GM12878 (cell line): ENCODE measurements at regions not wholly inside any gene's neighbourhood (a gene's known extent, or its start where the extent isn't known, plus 50 kb on each side); places are given as distances from the start of the nearest gene placed in this dataset.

Experiments used
- ATAC-seq: fragments of 200-7000 bp; cut with Tn5 transposase; 3 replicates; pipeline ENCODE4 v1.9.1; 2020; ENCODE audit warnings: mild to moderate bottlenecking, moderate library complexity
- BruUV-seq: library from RNA; stranded (reverse); fragments of 400-500 nt; replicated peaks from 2 replicates; lab custom pipeline; 2021; lab: Mats Ljungman, UMichigan
- CTCF ChIA-PET: fragments of 300-600 bp; sonication (Branson Sonifier 250); formaldehyde crosslinking; extraction: SDS; loops from one replicate; lab custom pipeline; 2021; ENCODE audit warnings: inconsistent platforms; lab: Yijun Ruan, JAX
- POLR2A ChIA-PET: fragments of 350-600 bp; formaldehyde crosslinking; extraction: SDS; loops from one replicate; lab custom pipeline; 2021; ENCODE audit warnings: inconsistent platforms; lab: Charles Lee
- RAD21 ChIA-PET: fragments of 300-600 bp; sonication (Branson Sonifier 250); formaldehyde crosslinking; loops from one replicate; lab custom pipeline; 2023; ENCODE audit warnings: antibody characterized with exemption; ENCODE audit not compliant: unreplicated experiment; lab: Charles Lee
- SMC1A ChIA-PET: fragments of 300-600 bp; sonication (Branson Sonifier 250); formaldehyde crosslinking; loops from one replicate; lab custom pipeline; 2023; ENCODE audit not compliant: unreplicated experiment, uncharacterized antibody; lab: Charles Lee
- DNase-seq: peaks from one replicate; pipeline ENCODE4 v3.0.0-alpha.2; 2011; ENCODE audit warnings: low read depth, low spot score
- FAIRE-seq: peaks from 3 replicates; lab custom pipeline; 2011; peaks lifted over from hg19 to GRCh38; lab: Jason Lieb, UNC
- H2AFZ ChIP-seq: 2 replicates; pipeline ENCODE4 v1.6.0; 2011; ENCODE audit warnings: low read depth, low read length, control low read depth; ENCODE audit not compliant: control insufficient read depth
- H3K27ac ChIP-seq: 2 replicates; pipeline ENCODE4 v1.5.1; 2011; ENCODE audit warnings: control low read depth; ENCODE audit not compliant: control insufficient read depth, insufficient read depth
- H3K27me3 ChIP-seq, 2 experiments: replicated peaks in 1 of 2; 2 replicates each; pipeline versions ENCODE4 v1.6.0 to v1.6.1; 2011; ENCODE audit warnings: low read length in 1 of 2; ENCODE audit not compliant: control insufficient read depth in 2 of 2, insufficient read depth in 2 of 2
- H3K36me3 ChIP-seq, 2 experiments: 2 replicates each; pipeline ENCODE4 v1.5.1; 2011; ENCODE audit warnings: low read length in 1 of 2; ENCODE audit not compliant: control insufficient read depth in 2 of 2, insufficient read depth in 2 of 2
- H3K4me1 ChIP-seq: 2 replicates; pipeline ENCODE4 v1.6.1; 2011; ENCODE audit warnings: mild to moderate bottlenecking, low read length, moderate library complexity, mixed read lengths; ENCODE audit not compliant: control insufficient read depth, insufficient read depth
- H3K4me2 ChIP-seq: 2 replicates; pipeline ENCODE4 v1.6.0; 2011; ENCODE audit warnings: control low read depth; ENCODE audit not compliant: control insufficient read depth, insufficient read depth
- H3K4me3 ChIP-seq: fragments of 200-600 bp; sonication (generic); 2 replicates; pipeline ENCODE4 v1.5.1; 2016
- H3K79me2 ChIP-seq: 2 replicates; pipeline ENCODE4 v1.6.0; 2011; ENCODE audit warnings: low read length; ENCODE audit not compliant: control insufficient read depth, insufficient read depth
- H3K9ac ChIP-seq: 2 replicates; pipeline ENCODE4 v1.8.0; 2011; ENCODE audit warnings: low read length, control low read depth, mixed read lengths; ENCODE audit not compliant: control insufficient read depth, insufficient read depth
- H3K9me3 ChIP-seq: replicated peaks from 3 replicates; pipeline ENCODE4 v1.5.1; 2011; ENCODE audit warnings: mild to moderate bottlenecking, low read length; ENCODE audit not compliant: control insufficient read depth, insufficient read depth
- H4K20me1 ChIP-seq: 2 replicates; pipeline ENCODE4 v1.6.0; 2011; ENCODE audit not compliant: control insufficient read depth, insufficient read depth
- ATF7 ChIP-seq: fragments of 450-650 bp; IDR thresholded peaks from 2 replicates; pipeline ENCODE4 v1.6.1; 2016; ENCODE audit warnings: low read depth, mild to moderate bottlenecking
- ESRRA ChIP-seq: IDR thresholded peaks from 2 replicates; pipeline ENCODE4 v1.6.1; 2012; ENCODE audit warnings: mild to moderate bottlenecking, low read length, improper control_type of control experiment
- ETV6 ChIP-seq, 2 experiments: fragments of 450-650 bp in 1 of 2; IDR thresholded peaks in 1 of 2; conservative IDR thresholded peaks in 1 of 2; 2 replicates each; pipeline ENCODE4 v1.6.1; 2014; ENCODE audit warnings: antibody characterized with exemption in 1 of 2, borderline replicate concordance in 1 of 2, low read depth in 1 of 2, mild to moderate bottlenecking in 1 of 2, moderate library complexity in 1 of 2
- HDAC2 ChIP-seq: fragments of 200-600 bp; sonication (generic); IDR thresholded peaks from 2 replicates; pipeline ENCODE4 v1.6.1; 2017
- MYB ChIP-seq: fragments of 150-350 bp; IDR thresholded peaks from 2 replicates; pipeline ENCODE4 v1.6.1; 2014; ENCODE audit warnings: mild to moderate bottlenecking, low read depth, low read length, borderline replicate concordance
- TARDBP ChIP-seq: IDR thresholded peaks from 2 replicates; pipeline ENCODE4 v1.6.1; 2016; ENCODE audit warnings: borderline replicate concordance
- ZNF207 ChIP-seq: fragments of 450-650 bp; IDR thresholded peaks from 2 replicates; pipeline ENCODE4 v1.6.1; 2014; ENCODE audit warnings: antibody characterized with exemption, mild to moderate bottlenecking, borderline replicate concordance
- ZNF217 ChIP-seq: fragments of 450-650 bp; IDR thresholded peaks from 2 replicates; pipeline ENCODE4 v1.6.1; 2017; ENCODE audit warnings: antibody characterized with exemption, mild to moderate bottlenecking
- ZNF24 ChIP-seq: fragments of 450-650 bp; IDR thresholded peaks from 2 replicates; pipeline ENCODE4 v1.6.1; 2017; ENCODE audit warnings: antibody characterized with exemption, mild to moderate bottlenecking
- WGBS: methylation state at CpG from one replicate; pipeline ENCODE4 v1.1.6; 2016; ENCODE audit warnings: low lambda C conversion rate; ENCODE audit not compliant: insufficient replicate concordance, insufficient coverage; ENCODE audit errors: missing lambda C conversion rate; 5-methylcytosine and 5-hydroxymethylcytosine counted together
- in situ Hi-C: fragments of 300-500 bp; cut with MboI; formaldehyde crosslinking; loops from 9 replicates; pipeline ENCODE4 v1.14.3; 2018; ENCODE audit warnings: mixed read lengths
- intact Hi-C: fragments of 100-400 bp; cut with micrococcal nuclease; formaldehyde crosslinking; loops from one replicate; pipeline ENCODE4 v1.14.2; 2022; ENCODE audit not compliant: unreplicated experiment
- TF ChIP-seq, protein P1 (sequence below): fragments of 450-650 bp; IDR thresholded peaks from 2 replicates; pipeline ENCODE4 v1.6.1; 2017; ENCODE audit warnings: mild to moderate bottlenecking, moderate library complexity
- TF ChIP-seq, protein P2 (sequence below): IDR thresholded peaks from 2 replicates; pipeline ENCODE4 v1.6.1; 2012; ENCODE audit warnings: low read length, inconsistent platforms

DNA sequence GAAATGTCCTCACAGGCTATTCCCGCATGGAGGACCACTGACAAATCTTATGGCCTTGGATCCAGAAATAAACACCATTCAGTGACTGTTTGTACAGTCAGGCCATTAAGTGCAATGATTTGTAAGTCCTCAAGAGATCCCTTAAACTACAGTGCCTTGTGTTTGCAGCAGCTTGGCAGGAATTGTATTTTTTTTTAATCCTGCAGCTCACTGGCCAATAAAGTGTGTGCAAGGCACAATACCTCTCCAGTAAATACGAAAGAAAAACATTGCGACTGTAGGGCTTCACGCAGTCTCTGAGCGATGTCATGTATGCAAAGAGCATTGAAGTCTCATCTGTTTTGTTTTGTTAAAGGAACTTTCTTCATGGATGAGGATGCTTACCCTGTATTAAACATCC is 74.2 kb upstream of the TUSC1 start:
- no peak for DNase-seq
- Histone ChIP-seq H3K9ac (no peak overlapping the region), H3K27me3 (no peaks in the 10 kb centered on the region), H3K4me1 (no peaks in the 10 kb centered on the region), H2AFZ (no peak overlapping the region), H3K27ac (no peak overlapping the region), H3K36me3 (no peaks in the 10 kb centered on the region), H3K9me3 (no peaks in the 10 kb centered on the region), H3K4me2 (no peak overlapping the region), H4K20me1 (no peaks in the 10 kb centered on the region), H3K4me3 (no peak overlapping the region), H3K79me2 (no peaks in the 10 kb centered on the region)
- ATAC-seq: no peak
- 70% methylated on average over 5 of the region's 5 CpGs for WGBS
- FAIRE-seq: no peak
- ChIA-PET POLR2A (no interaction called here), CTCF (no interaction called here), RAD21 (no interaction called here), SMC1A (no interaction called here)
- no TSS peak for BruUV-seq
- intact Hi-C loops (no loop called here), in situ Hi-C loops (no loop called here)
- TF ChIP-seq MYB (no peak), TARDBP (no peak), ESRRA (no peak), HDAC2 (no peak)

DNA sequence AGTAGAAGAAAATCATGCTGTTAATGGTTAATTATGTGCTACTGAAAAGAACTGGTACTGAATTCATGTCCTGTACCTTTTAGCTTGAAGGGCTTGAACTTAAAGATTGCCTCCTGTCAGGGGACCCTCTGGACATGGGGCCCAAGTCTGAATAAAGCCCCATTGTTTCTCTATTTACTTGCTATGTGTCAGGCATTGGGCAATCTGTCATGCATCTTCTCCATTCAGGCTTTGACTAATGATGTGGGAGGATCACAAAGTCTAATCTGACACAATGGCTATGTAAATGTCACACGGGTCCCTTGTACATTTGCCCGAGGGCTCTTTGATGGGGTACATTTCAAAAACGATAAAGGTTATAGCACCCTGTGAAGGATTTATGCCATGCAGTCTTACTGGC is 64.0 kb upstream of the TUSC1 start:
- in situ Hi-C loops (no loop called here), intact Hi-C loops (no loop called here)
- no peak overlapping the region for H3K4me3 ChIP-seq
- no peak overlapping the region for H3K4me2 ChIP-seq
- RAD21 ChIA-PET: no interaction called here
- no peaks in the 10 kb centered on the region for H3K4me1 ChIP-seq
- H3K79me2 ChIP-seq: no peaks in the 10 kb centered on the region
- no peak overlapping the region for H3K27ac ChIP-seq
- no peaks in the 10 kb centered on the region for H3K36me3 ChIP-seq
- no TSS peak for BruUV-seq
- CTCF ChIA-PET: interaction anchor here (0.6 kb wide), 1 partner anchor 453 kb away, joined by 3 read pairs; no protein-coding TSS in a partner anchor
- no peak overlapping the region for H2AFZ ChIP-seq
- no peak overlapping the region for H3K9ac ChIP-seq
- WGBS: 21% methylated on average over 3 of the region's 3 CpGs
- DNase-seq: no peak
- SMC1A ChIA-PET: no interaction called here
- H3K27me3 ChIP-seq: no peaks in the 10 kb centered on the region
- POLR2A ChIA-PET: no interaction called here
- no peaks in the 10 kb centered on the region for H4K20me1 ChIP-seq
- no peak for ATAC-seq
- H3K9me3 ChIP-seq: no peaks in the 10 kb centered on the region
- FAIRE-seq: no peak
- no peak for TF ChIP-seq ZNF207
- no peak for TF ChIP-seq ZNF217
- TF ChIP-seq ETV6 (conservative IDR thresholded peaks at IDR 0.05 in 1 of 2, IDR thresholded peaks at IDR 0.05 in 1 of 2; ENCODE audit: borderline replicate concordance in 1 of 2, low read depth in 1 of 2): no peak
- TF ChIP-seq ZNF24: no peak
- TF ChIP-seq, protein P1, sequence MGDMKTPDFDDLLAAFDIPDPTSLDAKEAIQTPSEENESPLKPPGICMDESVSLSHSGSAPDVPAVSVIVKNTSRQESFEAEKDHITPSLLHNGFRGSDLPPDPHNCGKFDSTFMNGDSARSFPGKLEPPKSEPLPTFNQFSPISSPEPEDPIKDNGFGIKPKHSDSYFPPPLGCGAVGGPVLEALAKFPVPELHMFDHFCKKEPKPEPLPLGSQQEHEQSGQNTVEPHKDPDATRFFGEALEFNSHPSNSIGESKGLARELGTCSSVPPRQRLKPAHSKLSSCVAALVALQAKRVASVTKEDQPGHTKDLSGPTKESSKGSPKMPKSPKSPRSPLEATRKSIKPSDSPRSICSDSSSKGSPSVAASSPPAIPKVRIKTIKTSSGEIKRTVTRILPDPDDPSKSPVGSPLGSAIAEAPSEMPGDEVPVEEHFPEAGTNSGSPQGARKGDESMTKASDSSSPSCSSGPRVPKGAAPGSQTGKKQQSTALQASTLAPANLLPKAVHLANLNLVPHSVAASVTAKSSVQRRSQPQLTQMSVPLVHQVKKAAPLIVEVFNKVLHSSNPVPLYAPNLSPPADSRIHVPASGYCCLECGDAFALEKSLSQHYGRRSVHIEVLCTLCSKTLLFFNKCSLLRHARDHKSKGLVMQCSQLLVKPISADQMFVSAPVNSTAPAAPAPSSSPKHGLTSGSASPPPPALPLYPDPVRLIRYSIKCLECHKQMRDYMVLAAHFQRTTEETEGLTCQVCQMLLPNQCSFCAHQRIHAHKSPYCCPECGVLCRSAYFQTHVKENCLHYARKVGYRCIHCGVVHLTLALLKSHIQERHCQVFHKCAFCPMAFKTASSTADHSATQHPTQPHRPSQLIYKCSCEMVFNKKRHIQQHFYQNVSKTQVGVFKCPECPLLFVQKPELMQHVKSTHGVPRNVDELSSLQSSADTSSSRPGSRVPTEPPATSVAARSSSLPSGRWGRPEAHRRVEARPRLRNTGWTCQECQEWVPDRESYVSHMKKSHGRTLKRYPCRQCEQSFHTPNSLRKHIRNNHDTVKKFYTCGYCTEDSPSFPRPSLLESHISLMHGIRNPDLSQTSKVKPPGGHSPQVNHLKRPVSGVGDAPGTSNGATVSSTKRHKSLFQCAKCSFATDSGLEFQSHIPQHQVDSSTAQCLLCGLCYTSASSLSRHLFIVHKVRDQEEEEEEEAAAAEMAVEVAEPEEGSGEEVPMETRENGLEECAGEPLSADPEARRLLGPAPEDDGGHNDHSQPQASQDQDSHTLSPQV: no peak
- no peak for TF ChIP-seq ATF7
- TF ChIP-seq, protein P2, sequence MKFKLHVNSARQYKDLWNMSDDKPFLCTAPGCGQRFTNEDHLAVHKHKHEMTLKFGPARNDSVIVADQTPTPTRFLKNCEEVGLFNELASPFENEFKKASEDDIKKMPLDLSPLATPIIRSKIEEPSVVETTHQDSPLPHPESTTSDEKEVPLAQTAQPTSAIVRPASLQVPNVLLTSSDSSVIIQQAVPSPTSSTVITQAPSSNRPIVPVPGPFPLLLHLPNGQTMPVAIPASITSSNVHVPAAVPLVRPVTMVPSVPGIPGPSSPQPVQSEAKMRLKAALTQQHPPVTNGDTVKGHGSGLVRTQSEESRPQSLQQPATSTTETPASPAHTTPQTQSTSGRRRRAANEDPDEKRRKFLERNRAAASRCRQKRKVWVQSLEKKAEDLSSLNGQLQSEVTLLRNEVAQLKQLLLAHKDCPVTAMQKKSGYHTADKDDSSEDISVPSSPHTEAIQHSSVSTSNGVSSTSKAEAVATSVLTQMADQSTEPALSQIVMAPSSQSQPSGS: no peak
